Stimulated activated CD8-positive, alpha-beta memory T cell treated with anti-CD3 and anti-CD28 coated beads, Interleukin-12 subunit alpha, Interleukin-12 subunit beta, amount 100 ng/mL, for 1 hour (primary cell): ENCODE measurements at regions not wholly inside any gene's neighbourhood (a gene's known extent, or its start where the extent isn't known, plus 50 kb on each side); places are given as distances from the start of the nearest gene placed in this dataset.
A peak's percentile ranks its signal among the peaks of the same experiment; 100 is the strongest.

ENCODE experiments used
- DNase-seq: peaks from one replicate; pipeline ENCODE4 v3.0.0-alpha.2; 2020; ENCODE audit warnings: low read depth

DNA sequence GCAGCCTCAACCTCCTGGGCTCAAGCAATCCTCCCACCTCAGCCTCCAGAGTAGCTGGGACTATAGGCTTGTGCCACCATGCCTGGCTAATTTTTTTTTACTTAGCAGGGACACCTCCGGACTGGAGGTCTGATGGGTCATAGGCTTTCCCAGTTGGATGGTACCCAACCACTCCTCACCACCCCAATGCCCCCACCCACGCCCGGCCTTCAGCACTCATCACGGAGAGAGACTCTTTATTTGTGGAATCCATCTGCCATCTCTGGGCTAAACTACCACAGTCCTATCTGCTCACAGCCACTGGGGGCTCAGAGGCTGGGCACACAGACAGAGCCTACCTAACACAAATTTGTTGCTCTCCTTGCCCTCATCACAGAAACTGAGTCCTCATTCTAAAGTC is 58.3 kb upstream of the STXBP1 start:
- DNase-seq = no peak

DNA sequence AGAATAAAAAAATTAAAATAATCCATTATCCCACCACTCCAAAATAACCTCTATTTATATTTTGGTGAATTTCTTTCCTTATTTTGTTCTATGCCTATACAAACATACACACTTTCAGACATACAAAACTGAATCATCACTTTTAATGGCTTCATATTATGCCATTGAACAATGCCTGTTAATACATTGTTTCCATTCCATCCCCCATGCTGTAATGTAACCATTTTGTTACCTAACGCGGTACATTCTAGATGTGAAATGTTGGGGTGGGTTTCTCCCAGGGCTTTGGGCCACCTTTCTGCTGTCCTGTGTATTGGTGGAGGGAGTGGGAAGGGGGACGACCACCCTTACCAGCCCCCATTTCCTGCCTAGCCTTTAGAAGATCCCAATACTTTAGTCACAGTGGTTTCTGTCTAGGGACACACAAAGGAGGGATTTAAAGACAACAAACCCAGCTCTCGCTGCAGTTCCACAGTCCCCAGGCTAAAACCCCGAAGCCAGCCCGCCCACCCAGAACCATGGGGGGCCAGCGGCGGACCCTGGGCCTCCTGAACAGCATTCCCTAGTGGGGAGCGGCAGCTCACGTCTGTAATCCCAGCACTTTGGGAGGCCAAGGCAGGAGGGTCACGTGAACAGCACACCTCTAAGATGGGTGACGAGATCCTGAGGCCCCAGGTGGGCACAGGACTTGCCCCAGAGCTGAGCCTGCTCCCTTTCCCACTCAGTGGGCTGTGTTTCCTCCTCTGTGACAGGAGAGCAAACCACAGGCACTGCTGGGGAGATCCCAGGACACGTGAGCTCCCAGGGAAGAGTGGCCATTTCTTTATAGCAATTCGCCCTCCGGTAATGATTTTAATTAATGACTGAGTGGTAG is 56.9 kb upstream of the STXBP1 start:
- no peak for DNase-seq

DNA sequence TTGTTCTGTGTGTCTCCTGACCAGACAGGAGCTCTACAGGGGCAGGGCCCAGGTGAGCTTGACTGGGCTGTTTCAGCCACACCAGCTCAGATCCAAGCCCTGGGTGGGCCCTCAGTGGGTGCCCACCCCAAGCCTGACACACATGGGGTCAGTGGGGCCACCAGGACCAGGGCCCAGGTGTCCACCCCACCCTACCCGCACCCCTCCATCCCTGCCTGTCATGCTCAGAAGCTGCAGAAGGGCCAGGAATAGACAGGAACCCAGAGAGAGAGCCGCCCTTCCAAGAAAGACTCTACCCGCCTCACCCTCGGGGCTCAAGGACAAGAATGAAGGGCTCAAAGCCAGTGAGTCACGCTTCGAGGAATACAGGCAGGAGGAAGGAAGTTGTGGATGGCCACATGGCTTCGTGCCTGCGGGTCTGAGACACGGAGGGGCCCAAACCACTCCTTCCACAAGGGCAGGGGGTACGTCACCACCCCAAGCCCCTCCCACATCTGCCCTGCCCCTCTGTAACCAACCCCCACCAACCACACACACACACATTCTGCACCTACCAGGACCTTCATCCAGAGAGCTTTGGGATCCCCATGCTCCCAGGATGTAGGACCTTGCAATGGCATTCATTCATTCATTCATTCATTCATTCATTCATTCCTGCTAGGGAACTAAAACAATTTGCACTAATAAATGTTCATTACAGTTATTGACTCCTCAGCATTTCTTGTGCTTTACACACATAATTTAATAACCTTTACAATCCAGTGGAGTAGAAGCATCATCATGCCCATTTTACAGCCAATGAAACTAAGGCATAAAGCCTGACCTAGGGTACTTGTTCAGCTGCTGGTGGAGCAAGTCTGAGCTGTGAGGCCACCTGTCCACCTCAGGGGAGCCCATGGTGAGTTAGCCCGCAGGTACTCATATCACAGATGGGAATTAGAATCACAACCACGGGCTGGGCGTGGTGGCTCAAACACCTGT is 55.9 kb upstream of the STXBP1 start:
- DNase-seq = peak; percentile 12

DNA sequence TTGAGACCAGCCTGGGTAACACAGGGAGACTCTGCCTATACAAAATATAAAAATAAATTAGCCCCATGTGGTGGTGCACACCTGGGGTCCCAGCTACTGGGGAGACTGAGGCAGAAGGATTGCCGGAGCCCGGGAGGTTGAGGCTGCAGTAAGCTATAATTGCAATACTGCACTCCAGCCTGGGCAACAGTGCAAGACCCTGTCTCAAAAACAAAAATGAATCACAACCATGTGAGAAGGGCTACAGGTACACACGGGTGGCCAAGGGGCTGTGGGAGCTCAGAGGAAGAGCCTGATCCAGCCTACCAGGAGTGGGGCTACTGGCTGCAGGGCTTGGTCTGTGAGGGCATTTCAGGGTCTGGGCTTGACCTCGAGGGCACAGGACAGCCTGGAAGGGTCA is 55.2 kb upstream of the STXBP1 start:
- DNase-seq = no peak

DNA sequence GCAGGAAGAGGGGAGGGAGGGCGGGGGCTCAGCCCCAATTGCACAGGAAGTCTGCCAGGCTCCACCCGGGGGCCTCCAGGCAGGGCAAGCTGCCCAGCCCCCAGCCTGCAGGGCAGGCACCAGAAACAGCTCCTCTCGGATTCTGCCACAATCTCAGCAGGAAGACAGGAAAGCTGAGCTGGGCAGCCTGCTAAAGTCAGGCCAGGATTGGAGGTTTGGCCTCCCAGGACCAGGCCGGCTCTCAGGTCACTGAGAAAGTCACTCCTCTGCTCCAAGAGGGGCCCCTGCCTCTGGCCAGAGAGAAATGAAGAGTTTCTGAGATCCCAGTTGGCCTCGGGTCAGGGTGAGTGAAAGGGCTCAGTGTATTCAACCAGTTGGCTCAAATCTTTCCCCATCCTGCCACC is 54.6 kb upstream of the STXBP1 start:
- no peak for DNase-seq

DNA sequence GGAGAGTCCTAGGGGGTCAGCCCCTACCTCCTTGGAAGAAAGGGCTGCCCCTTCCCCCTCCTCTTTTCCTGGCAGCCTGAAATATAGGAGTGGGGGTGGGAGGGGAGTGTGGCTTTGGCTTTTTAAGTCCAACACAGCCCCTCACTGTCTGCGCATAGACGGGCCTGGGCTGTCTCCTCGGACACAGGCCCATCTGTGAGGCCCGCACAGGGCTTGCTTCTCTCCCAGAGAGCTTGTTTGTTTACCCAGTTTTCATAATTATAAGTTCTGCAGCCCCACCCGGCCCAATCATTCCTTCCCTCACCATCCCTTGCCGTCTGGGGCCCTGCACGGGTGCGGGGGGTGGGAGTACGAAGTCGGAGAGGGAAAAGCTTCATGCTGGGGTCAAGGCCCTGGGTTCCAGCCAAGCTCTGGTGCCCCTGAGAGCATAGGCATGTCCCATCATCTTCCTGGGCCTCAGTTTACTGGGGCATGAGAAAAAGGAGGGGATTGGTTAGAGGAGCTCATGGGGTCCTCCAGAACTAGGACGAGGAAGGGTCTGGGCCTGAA is 54.0 kb upstream of the STXBP1 start:
- DNase-seq = no peak

DNA sequence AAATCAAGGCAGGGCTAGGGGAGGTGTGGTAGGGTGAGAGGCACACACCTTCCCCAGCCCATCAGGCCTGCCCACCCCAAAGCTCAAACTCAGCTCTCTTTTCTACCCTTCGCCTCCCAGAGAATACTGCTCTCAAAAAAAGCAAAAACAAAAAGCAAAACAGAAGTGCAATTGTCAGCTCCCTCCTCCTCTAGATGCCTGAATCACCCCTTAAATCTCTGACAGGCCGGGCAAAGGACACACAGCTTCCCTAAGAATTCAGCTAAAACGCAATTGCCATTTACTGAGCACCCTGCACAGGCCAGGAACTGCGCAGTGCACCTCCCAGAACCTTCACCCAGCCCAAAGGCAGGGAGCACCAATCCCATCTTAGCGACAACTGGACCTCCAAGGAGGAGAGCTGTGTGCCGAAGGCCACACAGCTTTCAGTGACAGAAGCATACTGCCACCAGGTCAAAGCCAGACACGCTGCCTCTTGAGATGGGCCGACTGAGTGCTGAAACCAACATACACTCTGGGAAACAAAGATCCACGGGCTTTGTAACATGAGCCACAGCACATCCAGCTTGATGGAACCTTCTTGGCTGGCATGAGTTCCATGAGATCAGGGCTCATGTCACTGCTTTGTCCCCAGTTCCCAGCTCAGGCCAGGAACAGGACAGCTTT is 53.4 kb upstream of the STXBP1 start:
- DNase-seq = no peak

DNA sequence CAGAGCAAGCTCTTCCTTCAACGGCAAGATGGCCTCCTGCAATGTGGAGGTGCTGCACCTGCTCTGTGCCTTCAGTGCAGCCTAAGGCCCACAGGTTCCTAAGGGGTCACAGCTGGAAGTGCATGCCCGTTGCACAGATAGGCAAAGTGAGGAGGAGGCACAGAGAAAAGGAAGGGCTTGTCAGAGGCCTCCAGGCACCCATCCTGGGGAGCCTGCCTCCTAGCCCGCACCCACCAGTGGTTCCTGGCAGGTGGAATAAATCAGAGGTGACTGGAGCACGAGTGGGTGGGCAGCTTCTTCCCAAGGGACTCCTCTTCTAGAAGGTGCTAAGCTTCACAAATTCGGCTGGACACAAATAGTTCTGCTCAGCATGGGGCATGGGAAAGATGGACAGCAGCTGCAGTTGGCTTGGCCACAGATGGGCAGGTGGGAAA is 52.8 kb upstream of the STXBP1 start:
- no peak for DNase-seq

DNA sequence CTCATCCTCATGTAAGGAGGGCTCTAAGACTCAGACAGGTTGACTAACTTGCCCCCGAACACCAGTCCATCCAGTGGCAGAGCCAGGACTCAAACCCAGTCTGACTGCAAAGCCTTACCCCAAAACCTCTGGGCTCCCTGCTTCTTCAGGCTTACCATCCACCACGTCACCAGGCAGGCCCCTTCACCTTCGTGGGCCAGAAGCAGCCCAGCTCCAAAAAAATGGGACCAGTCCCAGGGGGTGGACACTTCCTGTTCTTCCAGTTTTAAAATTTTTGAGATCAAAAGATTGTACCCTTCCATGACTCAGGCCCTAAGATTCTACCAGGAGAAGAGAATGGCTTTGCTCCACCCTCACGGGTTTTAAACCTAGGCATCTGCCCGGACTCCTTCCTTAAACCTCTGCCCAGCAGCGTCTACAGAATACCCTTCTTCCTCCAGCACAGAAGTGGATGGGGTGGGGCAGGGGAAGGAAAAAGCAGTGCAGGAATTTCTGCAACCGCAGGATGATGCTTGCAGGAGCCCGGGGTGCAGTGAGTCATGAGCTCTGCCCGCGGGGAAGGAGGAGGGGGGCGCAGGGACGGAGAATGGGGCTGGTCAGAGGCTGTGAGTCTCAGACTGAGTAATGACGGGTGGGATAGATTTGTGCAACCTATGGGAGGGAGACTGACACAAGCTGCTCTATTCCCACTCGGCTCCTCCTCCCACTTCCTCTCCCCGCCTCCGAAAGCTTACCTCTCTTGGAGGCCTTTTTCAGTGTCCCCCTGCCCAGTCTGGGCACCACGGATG is 50.4 kb upstream of the STXBP1 start:
- DNase-seq = no peak
